ENCODE measurements at regions not wholly inside any gene's neighbourhood (a gene's known extent, or its start where the extent isn't known, plus 50 kb on each side); places are given as distances from the start of the nearest gene placed in this dataset.

DNA sequence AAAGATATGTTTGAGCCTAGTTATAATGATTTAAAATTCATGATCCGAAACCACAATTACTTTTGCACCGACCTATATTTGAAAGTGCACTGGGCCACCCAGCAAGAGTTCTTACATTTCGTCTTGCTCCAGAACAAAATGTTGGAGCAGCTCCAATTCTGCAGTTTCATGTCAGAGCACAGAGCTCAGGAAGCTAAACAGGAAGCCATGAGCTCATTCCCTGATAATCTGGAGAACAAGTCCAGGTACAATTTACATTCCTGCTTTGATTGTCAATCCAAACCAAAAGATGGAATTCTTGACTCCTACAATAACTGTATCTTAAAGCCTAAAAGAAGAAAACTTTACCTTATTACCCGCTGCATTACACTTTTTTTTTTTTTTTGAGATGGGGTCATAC is 131.8 kb downstream of the KCTD12 start:
- POLR2A ChIA-PET, result no interaction called here
- intact Hi-C loops (cut with micrococcal nuclease; ENCODE audit: unreplicated experiment) (no loop called here), in situ Hi-C loops (cut with HindIII; ENCODE audit: low pct_unique_long_range_greater_than_20kb, low sequenced_read_pairs) (no loop called here)
- CTCF ChIA-PET, result no interaction called here
- no peaks in the 10 kb centered on the region for H3K9me3 ChIP-seq (ENCODE audit: control insufficient read depth, insufficient read depth, low read depth, low read length)
- no peaks in the 10 kb centered on the region for H3K4me1 ChIP-seq (ENCODE audit: control insufficient read depth, insufficient read depth, low read length)
- DNase-seq (ENCODE audit: low read depth, low spot score) (no peak), ATAC-seq (no peak)
- no peak for TF ChIP-seq POLR2AphosphoS5 (IDR thresholded peaks at IDR 0.05; ENCODE audit: low read depth, low read length)
- no peak overlapping the region for H3K27ac ChIP-seq (ENCODE audit: low read length)
- no peak overlapping the region for H3K4me3 ChIP-seq (ENCODE audit: low read depth in 2 of 2, low read length in 2 of 2)
- no peaks in the 10 kb centered on the region for H3K27me3 ChIP-seq (ENCODE audit: control insufficient read depth, insufficient read depth, low read length)
- BruUV-seq (replicated peaks), result no TSS peak
- H3K36me3 ChIP-seq (ENCODE audit: control insufficient read depth, insufficient read depth, low read length), result no peaks in the 10 kb centered on the region

DNA sequence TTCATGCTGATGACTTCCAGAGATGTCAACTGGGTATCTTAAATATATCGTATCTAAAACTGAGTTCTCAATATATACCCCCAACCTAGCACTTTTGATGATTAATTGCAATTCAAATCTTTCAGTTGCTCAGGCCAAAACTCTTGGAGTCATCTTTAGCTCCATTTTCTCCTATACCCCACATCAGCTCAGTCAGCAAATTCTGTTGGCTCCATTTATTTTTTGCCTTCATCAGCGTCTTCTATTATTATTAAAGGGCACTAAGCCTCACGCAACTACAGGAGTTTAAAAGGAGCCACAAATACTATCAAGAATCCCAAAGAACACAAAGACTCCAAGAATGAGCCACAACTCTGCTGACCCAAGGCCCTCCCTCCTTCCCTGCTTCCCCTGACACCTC is 134.9 kb downstream of the KCTD12 start:
- H3K4me1 ChIP-seq (ENCODE audit: control insufficient read depth, insufficient read depth, low read length), result no peaks in the 10 kb centered on the region
- intact Hi-C loops (cut with micrococcal nuclease; ENCODE audit: unreplicated experiment), result no loop called here
- no peaks in the 10 kb centered on the region for H3K36me3 ChIP-seq (ENCODE audit: control insufficient read depth, insufficient read depth, low read length)
- in situ Hi-C loops (cut with HindIII; ENCODE audit: low pct_unique_long_range_greater_than_20kb, low sequenced_read_pairs), result no loop called here
- CTCF ChIA-PET, result no interaction called here
- H3K27me3 ChIP-seq (ENCODE audit: control insufficient read depth, insufficient read depth, low read length), result no peaks in the 10 kb centered on the region
- ATAC-seq (no peak), DNase-seq (ENCODE audit: low read depth, low spot score) (no peak)
- H3K9me3 ChIP-seq (ENCODE audit: control insufficient read depth, insufficient read depth, low read depth, low read length), result no peaks in the 10 kb centered on the region
- H3K4me3 ChIP-seq (ENCODE audit: low read depth in 2 of 2, low read length in 2 of 2), result no peak overlapping the region
- no peak for TF ChIP-seq TCF7L2 (IDR thresholded peaks at IDR 0.05; ENCODE audit: low read depth, low read length)
- no peak for TF ChIP-seq SIN3A (IDR thresholded peaks at IDR 0.05; ENCODE audit: borderline replicate concordance, insufficient read depth, low read depth, low read length)
- TF ChIP-seq, protein P1, sequence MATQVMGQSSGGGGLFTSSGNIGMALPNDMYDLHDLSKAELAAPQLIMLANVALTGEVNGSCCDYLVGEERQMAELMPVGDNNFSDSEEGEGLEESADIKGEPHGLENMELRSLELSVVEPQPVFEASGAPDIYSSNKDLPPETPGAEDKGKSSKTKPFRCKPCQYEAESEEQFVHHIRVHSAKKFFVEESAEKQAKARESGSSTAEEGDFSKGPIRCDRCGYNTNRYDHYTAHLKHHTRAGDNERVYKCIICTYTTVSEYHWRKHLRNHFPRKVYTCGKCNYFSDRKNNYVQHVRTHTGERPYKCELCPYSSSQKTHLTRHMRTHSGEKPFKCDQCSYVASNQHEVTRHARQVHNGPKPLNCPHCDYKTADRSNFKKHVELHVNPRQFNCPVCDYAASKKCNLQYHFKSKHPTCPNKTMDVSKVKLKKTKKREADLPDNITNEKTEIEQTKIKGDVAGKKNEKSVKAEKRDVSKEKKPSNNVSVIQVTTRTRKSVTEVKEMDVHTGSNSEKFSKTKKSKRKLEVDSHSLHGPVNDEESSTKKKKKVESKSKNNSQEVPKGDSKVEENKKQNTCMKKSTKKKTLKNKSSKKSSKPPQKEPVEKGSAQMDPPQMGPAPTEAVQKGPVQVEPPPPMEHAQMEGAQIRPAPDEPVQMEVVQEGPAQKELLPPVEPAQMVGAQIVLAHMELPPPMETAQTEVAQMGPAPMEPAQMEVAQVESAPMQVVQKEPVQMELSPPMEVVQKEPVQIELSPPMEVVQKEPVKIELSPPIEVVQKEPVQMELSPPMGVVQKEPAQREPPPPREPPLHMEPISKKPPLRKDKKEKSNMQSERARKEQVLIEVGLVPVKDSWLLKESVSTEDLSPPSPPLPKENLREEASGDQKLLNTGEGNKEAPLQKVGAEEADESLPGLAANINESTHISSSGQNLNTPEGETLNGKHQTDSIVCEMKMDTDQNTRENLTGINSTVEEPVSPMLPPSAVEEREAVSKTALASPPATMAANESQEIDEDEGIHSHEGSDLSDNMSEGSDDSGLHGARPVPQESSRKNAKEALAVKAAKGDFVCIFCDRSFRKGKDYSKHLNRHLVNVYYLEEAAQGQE (IDR thresholded peaks at IDR 0.05; ENCODE audit: insufficient read depth in 1 of 2, low read depth in 2 of 2, low read length in 1 of 2), result no peak
- TF ChIP-seq POLR2AphosphoS5 (IDR thresholded peaks at IDR 0.05; ENCODE audit: low read depth, low read length), result no peak
- TF ChIP-seq, protein P2, sequence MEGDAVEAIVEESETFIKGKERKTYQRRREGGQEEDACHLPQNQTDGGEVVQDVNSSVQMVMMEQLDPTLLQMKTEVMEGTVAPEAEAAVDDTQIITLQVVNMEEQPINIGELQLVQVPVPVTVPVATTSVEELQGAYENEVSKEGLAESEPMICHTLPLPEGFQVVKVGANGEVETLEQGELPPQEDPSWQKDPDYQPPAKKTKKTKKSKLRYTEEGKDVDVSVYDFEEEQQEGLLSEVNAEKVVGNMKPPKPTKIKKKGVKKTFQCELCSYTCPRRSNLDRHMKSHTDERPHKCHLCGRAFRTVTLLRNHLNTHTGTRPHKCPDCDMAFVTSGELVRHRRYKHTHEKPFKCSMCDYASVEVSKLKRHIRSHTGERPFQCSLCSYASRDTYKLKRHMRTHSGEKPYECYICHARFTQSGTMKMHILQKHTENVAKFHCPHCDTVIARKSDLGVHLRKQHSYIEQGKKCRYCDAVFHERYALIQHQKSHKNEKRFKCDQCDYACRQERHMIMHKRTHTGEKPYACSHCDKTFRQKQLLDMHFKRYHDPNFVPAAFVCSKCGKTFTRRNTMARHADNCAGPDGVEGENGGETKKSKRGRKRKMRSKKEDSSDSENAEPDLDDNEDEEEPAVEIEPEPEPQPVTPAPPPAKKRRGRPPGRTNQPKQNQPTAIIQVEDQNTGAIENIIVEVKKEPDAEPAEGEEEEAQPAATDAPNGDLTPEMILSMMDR (IDR thresholded peaks at IDR 0.05), result no peak
- no TSS peak for BruUV-seq (replicated peaks)
- POLR2A ChIA-PET, result no interaction called here
- no peak overlapping the region for H3K27ac ChIP-seq (ENCODE audit: low read length)

DNA sequence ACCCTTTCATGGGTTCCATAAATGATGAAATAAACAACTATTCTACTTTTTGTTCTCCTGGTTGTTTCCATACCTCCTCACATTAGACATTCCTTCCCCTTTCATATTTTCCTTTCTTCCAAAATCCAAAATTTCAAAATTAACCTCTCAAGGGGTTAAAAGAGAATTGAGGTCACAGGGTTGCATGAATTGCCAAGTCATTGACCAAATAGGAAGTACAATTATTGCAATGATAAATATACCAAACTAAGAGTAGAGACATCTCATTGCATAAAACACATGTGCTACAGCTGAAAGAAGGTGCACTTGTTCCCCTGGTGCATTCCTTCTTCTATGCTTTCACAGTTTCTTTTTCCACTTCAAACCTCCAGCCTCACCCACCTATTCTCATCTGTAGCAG is 136.1 kb downstream of the KCTD12 start:
- intact Hi-C loops (cut with micrococcal nuclease; ENCODE audit: unreplicated experiment), result no loop called here
- no peak for ATAC-seq
- in situ Hi-C loops (cut with HindIII; ENCODE audit: low pct_unique_long_range_greater_than_20kb, low sequenced_read_pairs), result no loop called here
- Histone ChIP-seq H3K4me1 (ENCODE audit: control insufficient read depth, insufficient read depth, low read length) (no peaks in the 10 kb centered on the region), H3K36me3 (ENCODE audit: control insufficient read depth, insufficient read depth, low read length) (no peaks in the 10 kb centered on the region), H3K9me3 (ENCODE audit: control insufficient read depth, insufficient read depth, low read depth, low read length) (no peaks in the 10 kb centered on the region), H3K4me3 (ENCODE audit: low read depth in 2 of 2, low read length in 2 of 2) (no peak overlapping the region), H3K27ac (ENCODE audit: low read length) (no peak overlapping the region), H3K27me3 (ENCODE audit: control insufficient read depth, insufficient read depth, low read length) (no peaks in the 10 kb centered on the region)
- ChIA-PET CTCF (no interaction called here), POLR2A (no interaction called here)
- DNase-seq (ENCODE audit: low read depth, low spot score), result no peak
- no peak for TF ChIP-seq SIN3A (IDR thresholded peaks at IDR 0.05; ENCODE audit: borderline replicate concordance, insufficient read depth, low read depth, low read length)
- TF ChIP-seq, protein P1 (IDR thresholded peaks at IDR 0.05; ENCODE audit: insufficient read depth in 1 of 2, low read depth in 2 of 2, low read length in 1 of 2), result no peak
- TF ChIP-seq, protein P2 (IDR thresholded peaks at IDR 0.05), result no peak
- no peak for TF ChIP-seq POLR2AphosphoS5 (IDR thresholded peaks at IDR 0.05; ENCODE audit: low read depth, low read length)
- TF ChIP-seq TCF7L2 (IDR thresholded peaks at IDR 0.05; ENCODE audit: low read depth, low read length), result no peak
- BruUV-seq (replicated peaks), result no TSS peak

Measured in Panc1 (cell line).